ENCODE measurements at regions not wholly inside any gene's neighbourhood (a gene's known extent, or its start where the extent isn't known, plus 50 kb on each side); places are given as distances from the start of the nearest gene placed in this dataset.
"Not testable (repeated sequence)": the region's sequence is repeated elsewhere in the genome, so short reads cannot be mapped to it uniquely, and the experiment has no call there.

DNA sequence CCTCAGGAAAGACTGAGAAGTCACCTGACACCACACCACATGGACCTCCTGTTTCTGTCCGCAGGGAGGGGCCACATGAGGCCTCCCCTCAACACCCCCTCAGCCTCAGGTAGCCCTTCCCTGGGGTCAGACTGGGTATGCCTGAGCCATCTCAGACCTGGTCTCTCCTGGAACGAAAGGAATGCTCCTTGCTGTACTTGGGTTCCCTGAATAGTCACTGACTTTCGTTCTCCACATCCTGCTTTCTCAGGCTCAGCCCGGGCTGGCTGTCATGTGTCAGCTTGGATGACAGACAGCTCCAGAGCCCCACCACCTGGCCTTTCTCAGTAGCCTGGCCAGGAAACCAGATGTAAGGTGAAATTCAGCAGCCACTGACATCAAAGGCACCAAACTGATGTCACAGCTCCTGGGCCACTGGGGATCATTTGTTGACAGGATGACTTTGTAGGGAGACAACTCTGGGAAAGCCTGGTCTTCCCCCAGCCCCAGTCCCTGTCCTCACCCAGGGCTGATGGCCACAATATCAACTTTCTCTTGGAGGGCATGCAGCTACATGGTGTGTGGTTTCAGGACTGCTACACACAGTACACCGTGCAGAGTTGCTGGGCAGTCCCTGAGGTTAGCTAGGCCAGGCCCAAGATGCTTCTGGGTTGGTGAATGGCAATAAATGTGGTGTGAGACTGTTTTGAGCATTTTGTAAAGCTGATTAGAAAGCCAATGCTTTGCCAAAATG lies 141.4 kb upstream of the MRPS22 start:
- DNase-seq = no peak

DNA sequence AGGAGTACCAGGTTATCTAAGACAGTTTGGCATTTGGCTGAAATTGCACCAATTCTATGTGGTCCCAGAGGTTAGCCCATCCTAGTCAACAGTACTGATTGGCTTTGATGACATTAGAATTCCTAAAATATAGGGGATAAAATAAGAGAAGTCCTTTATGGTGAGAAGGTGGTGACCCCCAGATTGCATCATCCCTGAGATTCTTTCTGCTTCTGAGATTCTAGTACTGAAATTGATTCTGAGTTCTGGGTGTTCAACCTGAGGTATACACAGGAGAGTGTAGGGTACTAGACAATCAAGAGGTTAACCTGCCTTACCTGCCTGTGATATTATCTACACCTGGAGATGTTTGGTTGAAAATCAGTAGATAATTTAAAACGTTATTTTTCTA lies 140.9 kb upstream of the MRPS22 start:
- no peak for DNase-seq

DNA sequence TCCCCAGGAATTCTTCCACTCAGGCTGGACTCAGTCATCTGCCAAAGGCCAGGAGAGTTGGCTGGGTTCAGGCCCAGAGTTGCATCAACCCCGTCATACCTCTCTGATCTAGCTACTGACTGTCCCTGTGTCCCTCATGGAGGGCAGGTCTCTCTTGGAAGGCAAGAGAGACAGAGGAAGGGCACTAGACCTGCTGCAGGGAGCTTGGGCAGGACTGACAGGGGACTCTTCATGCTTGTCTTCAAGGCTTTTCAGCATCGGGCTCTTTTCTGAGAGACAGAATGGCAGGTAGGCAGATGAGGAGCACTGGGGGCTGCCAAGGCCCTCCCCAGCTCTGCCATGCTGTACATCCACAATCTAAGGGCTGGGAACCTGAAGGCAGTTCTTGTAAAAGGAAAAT lies 140.1 kb upstream of the MRPS22 start:
- DNase-seq = no peak

GRCh38 chr3:139204728-139205127 lies 139.1 kb upstream of the MRPS22 start:
- DNase-seq = no peak

- no peak for DNase-seq
Measured at GRCh38 chr3:139213936-139214335, 129.9 kb upstream of the MRPS22 start.

DNA sequence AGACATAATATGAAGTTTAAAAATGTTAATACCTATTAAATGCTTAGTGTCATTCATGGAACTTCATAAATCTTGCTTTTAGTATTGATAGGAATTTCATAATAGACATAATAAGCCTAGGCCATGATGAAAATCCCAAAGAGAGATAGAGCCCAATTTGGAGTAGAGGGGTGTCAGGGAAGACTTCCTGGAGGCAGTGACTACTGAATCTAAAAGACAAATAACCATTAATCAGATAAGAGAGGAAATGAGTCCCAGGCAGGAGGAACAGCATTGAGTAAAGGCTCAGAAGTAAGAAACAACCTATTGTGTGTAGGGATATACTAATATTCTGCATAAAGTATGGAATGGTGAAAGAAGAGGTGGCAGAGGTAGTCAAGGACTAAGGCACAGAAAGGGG lies 126.9 kb upstream of the MRPS22 start:
- no peak for DNase-seq

- DNase-seq = no peak
Measured at GRCh38 chr3:139217633-139218032, 126.2 kb upstream of the MRPS22 start.

DNA sequence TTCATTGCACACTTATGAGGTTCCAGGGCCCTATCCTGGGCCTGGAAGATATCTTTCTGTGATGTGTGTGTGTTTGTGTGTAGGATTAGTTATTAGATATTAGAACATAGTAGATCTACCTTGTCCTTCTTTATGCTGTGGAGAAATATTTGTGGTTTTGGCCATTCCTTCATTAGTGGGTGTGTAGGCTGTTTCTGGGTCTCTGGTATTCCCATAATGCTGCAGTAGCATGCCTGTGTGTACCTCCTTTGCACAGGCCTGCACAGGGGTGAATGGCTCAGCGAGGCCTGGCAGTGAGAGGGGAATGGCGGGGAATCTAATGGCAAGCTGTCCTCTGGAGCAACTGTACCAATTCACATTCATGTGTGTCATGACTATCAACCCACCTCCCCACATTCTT lies 125.8 kb upstream of the MRPS22 start:
- no peak for DNase-seq

DNA sequence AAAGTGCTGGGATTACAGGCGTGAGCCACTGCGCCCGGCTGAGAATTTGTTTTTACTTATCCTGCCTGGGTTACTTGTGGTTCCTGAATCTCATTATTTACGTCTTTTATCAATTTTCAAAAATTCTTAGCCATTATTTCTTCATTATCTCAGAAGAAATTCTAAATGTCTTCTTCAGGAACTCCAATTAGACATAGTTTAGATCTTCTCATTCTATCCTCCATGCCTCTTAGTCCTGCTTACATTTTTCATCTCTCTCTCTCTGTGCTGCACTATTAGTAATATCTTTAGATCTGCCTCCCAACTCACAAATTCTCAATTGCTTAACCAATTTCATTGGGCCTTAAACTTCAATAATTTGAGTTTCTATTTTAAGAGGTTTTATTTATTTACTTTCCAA lies 124.4 kb upstream of the MRPS22 start:
- DNase-seq = no peak

- DNase-seq = no peak
Measured at GRCh38 chr3:139222100-139222657, 121.6 kb upstream of the MRPS22 start.

- no peak for DNase-seq
Measured at GRCh38 chr3:139225548-139225947, 118.3 kb upstream of the MRPS22 start.

GRCh38 chr3:139226731-139227130 lies 117.1 kb upstream of the MRPS22 start:
- DNase-seq = no peak

- DNase-seq = no peak
Measured at GRCh38 chr3:139227165-139227564, 116.7 kb upstream of the MRPS22 start.

GRCh38 chr3:139227827-139228226 lies 116.0 kb upstream of the MRPS22 start:
- DNase-seq = no peak

GRCh38 chr3:139230391-139230790 lies 113.4 kb upstream of the MRPS22 start:
- DNase-seq = no peak

DNA sequence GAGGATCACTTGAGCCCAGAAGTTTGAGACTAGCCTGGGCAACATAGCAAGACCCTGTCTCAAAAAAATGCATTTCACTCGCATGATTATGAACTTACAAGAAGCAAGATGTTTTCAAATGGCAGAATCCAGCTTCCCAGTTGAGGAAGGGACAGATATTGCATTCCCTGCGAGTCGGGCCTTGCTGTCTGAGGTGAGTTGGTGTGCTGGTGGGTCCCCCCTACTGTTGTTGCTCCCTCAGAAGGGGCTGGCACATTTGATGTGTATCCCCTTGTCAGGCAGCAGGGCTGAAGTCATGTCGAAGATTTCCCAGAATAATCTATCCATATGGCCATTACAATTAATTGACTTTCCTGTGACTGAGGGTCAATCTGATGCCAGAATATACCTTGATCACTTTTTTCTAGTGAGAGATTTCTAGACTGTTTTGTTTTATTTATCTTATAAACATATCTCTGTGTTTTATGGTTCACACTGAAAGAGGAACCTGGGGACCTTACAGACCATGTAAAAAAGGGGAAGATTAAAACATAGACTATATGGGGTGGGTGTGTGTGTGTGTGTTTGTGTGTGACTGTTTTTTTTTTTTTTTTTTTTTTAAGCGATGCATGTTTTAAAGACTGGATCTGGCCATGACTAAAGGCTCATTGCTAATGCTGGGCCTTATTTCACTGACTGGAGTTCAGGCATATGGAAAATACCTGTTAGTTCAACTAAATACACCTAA lies 112.1 kb upstream of the MRPS22 start:
- DNase-seq = no peak

- DNase-seq = not testable (repeated sequence)
Measured at GRCh38 chr3:139232341-139232740, 111.5 kb upstream of the MRPS22 start.

- no peak for DNase-seq
Measured at GRCh38 chr3:139234491-139234890, 109.3 kb upstream of the MRPS22 start.

DNA sequence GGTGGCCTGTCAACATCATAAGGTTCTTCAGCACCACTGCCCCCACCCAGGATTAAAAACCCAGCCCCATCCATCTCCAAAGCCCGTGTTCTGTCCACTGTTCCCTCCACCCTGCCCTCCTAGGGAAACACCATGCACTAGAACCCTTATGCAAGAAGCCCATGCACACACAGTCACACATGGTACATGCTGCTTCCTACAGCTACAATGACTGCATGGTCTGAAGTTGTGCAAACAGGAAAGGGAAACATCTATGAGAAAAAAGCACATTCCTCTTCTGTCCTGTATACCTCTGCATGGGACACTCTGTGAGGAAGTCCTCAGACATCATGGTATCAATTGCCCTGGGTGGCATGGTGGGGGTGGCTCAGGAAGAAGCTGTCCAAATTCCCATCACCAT lies 108.6 kb upstream of the MRPS22 start:
- DNase-seq = no peak

DNA sequence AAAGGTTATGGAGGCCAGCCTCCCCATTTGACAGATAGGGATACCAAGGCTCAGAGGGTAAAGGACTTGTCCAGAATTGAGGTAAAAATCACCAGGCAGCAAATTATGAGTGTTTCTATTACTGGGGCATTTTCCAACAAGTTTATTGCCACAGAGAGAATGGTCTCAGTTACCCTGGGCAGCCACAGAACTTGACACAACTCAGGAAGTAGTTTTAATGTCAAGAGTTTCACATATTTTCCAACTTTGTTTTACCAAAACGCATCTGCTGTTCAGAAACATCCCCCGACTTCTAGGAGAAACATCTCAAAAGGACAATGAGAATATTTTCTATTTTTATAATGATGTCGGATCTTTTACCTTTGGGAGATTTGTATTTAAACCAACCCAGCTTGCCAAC lies 107.5 kb upstream of the MRPS22 start:
- DNase-seq = no peak

DNA sequence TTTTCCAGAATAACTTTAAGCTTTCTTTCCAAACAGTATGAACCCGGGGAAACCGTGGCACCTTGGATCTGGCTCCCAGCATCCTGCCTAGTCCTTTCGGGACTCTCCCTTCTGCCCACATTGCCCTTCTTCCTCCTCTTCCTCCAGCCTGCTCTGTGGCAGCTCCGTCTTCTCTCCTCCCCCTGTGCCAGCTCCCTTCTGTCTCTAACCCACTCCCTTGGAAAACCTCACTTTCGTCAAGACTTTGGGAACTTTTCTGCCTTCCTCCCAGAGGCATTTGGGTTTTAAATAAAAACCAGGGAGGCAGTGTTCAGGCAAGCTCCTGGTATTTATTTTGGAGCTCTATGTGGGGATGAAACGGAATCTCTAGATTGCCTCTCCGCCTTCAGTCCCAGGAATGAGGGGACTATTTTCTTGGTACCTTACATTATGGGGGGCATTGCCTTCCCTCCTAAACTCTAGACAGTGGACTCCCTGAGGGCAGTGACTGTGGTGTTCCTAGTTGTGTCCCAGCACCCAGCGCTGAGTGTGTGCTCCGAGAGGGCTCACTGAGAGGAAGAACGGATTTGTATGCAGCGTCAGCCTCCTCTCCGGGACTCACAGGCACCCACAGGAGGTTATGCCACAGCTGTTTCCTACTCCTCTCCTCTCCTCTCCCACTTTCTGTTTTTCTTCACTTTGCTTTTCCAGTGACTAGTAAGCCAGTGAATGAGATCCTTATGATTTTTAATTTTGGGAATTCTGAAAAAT lies 105.4 kb upstream of the MRPS22 start:
- no peak for DNase-seq

- DNase-seq = no peak
Measured at GRCh38 chr3:139239550-139239949, 104.3 kb upstream of the MRPS22 start.

GRCh38 chr3:139241783-139242182 lies 102.0 kb upstream of the MRPS22 start:
- DNase-seq = no peak

GRCh38 chr3:139243710-139244109 lies 100.1 kb upstream of the MRPS22 start:
- DNase-seq = no peak
